ENCODE measurements at regions not wholly inside any gene's neighbourhood (a gene's known extent, or its start where the extent isn't known, plus 50 kb on each side); places are given as distances from the start of the nearest gene placed in this dataset.

- no peak for TF ChIP-seq EP300 (IDR thresholded peaks at IDR 0.05)
Observed at GRCh38 chr3:5618170-5618569, 430.7 kb downstream of the EDEM1 start.

GRCh38 chr3:5630406-5630805, 442.9 kb downstream of the EDEM1 start:
- H3K4me1 ChIP-seq = no peaks in the 10 kb centered on the region
- intact Hi-C loops (cut with DNase I; ENCODE audit: low total_unique reads) = no loop called here
- H3K36me3 ChIP-seq = no peaks in the 10 kb centered on the region
- H3K9me3 ChIP-seq = no peaks in the 10 kb centered on the region
- TF ChIP-seq CTCF (IDR thresholded peaks at IDR 0.05) = no peak
- TF ChIP-seq POLR2A (IDR thresholded peaks at IDR 0.05) = no peak
- no peak for TF ChIP-seq POLR2AphosphoS5 (IDR thresholded peaks at IDR 0.05)
- no peak for TF ChIP-seq EP300 (IDR thresholded peaks at IDR 0.05)
- no peak overlapping the region for H3K27ac ChIP-seq
- H3K27me3 ChIP-seq = no peaks in the 10 kb centered on the region
- WGBS, 5 donors = 61 to 71% (median 67%) methylated on average over 3 of the region's 3 CpGs
- DNase-seq = no peak
- H3K4me3 ChIP-seq = no peak overlapping the region

More at GRCh38 chr3:5618170-5618569, 430.7 kb downstream of the EDEM1 start:
- Histone ChIP-seq H3K4me1 (no peaks in the 10 kb centered on the region), H3K27me3 (no peaks in the 10 kb centered on the region), H3K36me3 (no peaks in the 10 kb centered on the region), H3K9me3 (peaks cover 0 to 12% (median 0%) of the 10 kb centered on the region in 4 donors), H3K27ac (no peak overlapping the region), H3K4me3 (no peak overlapping the region)
- no peak for DNase-seq
- intact Hi-C loops (cut with DNase I; ENCODE audit: low total_unique reads) = no loop called here

GRCh38 chr3:5633960-5634359, 446.5 kb downstream of the EDEM1 start:
- Histone ChIP-seq H3K4me1 (no peaks in the 10 kb centered on the region), H3K27me3 (no peaks in the 10 kb centered on the region), H3K9me3 (peaks cover 0 to 18% (median 12%) of the 10 kb centered on the region in 4 donors), H3K27ac (no peak overlapping the region), H3K4me3 (no peak overlapping the region), H3K36me3 (no peaks in the 10 kb centered on the region)
- WGBS, 5 donors = 73 to 84% (median 80%) methylated on average over 10 of the region's 10 CpGs
- intact Hi-C loops (cut with DNase I; ENCODE audit: low total_unique reads) = no loop called here
- TF ChIP-seq POLR2A (IDR thresholded peaks at IDR 0.05) (no peak), POLR2AphosphoS5 (IDR thresholded peaks at IDR 0.05) (no peak), EP300 (IDR thresholded peaks at IDR 0.05) (no peak), CTCF (IDR thresholded peaks at IDR 0.05) (no peak)
- no peak for DNase-seq

GRCh38 chr3:5634411-5634810, 446.9 kb downstream of the EDEM1 start:
- Histone ChIP-seq H3K9me3 (peaks cover 0 to 21% (median 16%) of the 10 kb centered on the region in 4 donors), H3K27me3 (no peaks in the 10 kb centered on the region), H3K27ac (no peak overlapping the region), H3K4me3 (no peak overlapping the region), H3K4me1 (no peaks in the 10 kb centered on the region), H3K36me3 (no peaks in the 10 kb centered on the region)
- intact Hi-C loops (cut with DNase I; ENCODE audit: low total_unique reads) = no loop called here
- no peak for TF ChIP-seq EP300 (IDR thresholded peaks at IDR 0.05)
- TF ChIP-seq CTCF (IDR thresholded peaks at IDR 0.05) = no peak
- no peak for TF ChIP-seq POLR2A (IDR thresholded peaks at IDR 0.05)
- no peak for TF ChIP-seq POLR2AphosphoS5 (IDR thresholded peaks at IDR 0.05)
- WGBS, 5 donors = 71 to 78% (median 75%) methylated on average over 6 of the region's 6 CpGs
- DNase-seq = no peak

- WGBS, 5 donors = 75 to 82% (median 80%) methylated on average over 2 of the region's 2 CpGs
- no peaks in the 10 kb centered on the region for H3K27me3 ChIP-seq
- H3K4me1 ChIP-seq = no peaks in the 10 kb centered on the region
- intact Hi-C loops (cut with DNase I; ENCODE audit: low total_unique reads) = no loop called here
- H3K27ac ChIP-seq = no peak overlapping the region
- no peak overlapping the region for H3K4me3 ChIP-seq
- TF ChIP-seq CTCF (IDR thresholded peaks at IDR 0.05) = no peak
- no peak for TF ChIP-seq POLR2A (IDR thresholded peaks at IDR 0.05)
- no peak for TF ChIP-seq EP300 (IDR thresholded peaks at IDR 0.05)
- no peak for TF ChIP-seq POLR2AphosphoS5 (IDR thresholded peaks at IDR 0.05)
- H3K9me3 ChIP-seq = peaks cover 0 to 27% (median 19%) of the 10 kb centered on the region in 4 donors
- no peak for DNase-seq
- H3K36me3 ChIP-seq = no peaks in the 10 kb centered on the region
Observed at GRCh38 chr3:5635746-5636145, 448.2 kb downstream of the EDEM1 start.

Data from stomach (tissue), 8 donors.